ENCODE measurements at regions not wholly inside any gene's neighbourhood (a gene's known extent, or its start where the extent isn't known, plus 50 kb on each side); places are given as distances from the start of the nearest gene placed in this dataset.

GRCh38 chr1:193472430-193472829 lies 286.0 kb upstream of the B3GALT2 start:
- no peak for DNase-seq (ENCODE audit: low read depth in 6 of 9, low spot score in 9 of 9)
- no peaks in the 10 kb centered on the region for H3K4me1 ChIP-seq (ENCODE audit: control insufficient read depth in 2 of 2, insufficient read depth in 2 of 2, low read length in 2 of 2)
- H3K27me3 ChIP-seq (ENCODE audit: control insufficient read depth in 2 of 2, insufficient read depth in 1 of 2, low read length in 1 of 2): no peaks in the 10 kb centered on the region
- no peaks in the 10 kb centered on the region for H3K36me3 ChIP-seq (ENCODE audit: control insufficient read depth in 2 of 2, insufficient read depth in 2 of 2, low read length in 1 of 2)
- 98% methylated on average over 2 of the region's 2 CpGs for WGBS
- no peaks in the 10 kb centered on the region for H3K9me3 ChIP-seq (ENCODE audit: control insufficient read depth in 2 of 2, insufficient read depth in 1 of 2, low read length in 1 of 2)
- no peak overlapping the region for H3K27ac ChIP-seq (ENCODE audit: low read depth in 1 of 2, low read length in 1 of 2)
- no peak overlapping the region for H3K4me3 ChIP-seq (ENCODE audit: low read length in 2 of 2)

GRCh38 chr1:193471981-193472380 lies 285.6 kb upstream of the B3GALT2 start:
- Histone ChIP-seq H3K27ac (ENCODE audit: low read depth in 1 of 2, low read length in 1 of 2) (no peak overlapping the region), H3K36me3 (ENCODE audit: control insufficient read depth in 2 of 2, insufficient read depth in 2 of 2, low read length in 1 of 2) (no peaks in the 10 kb centered on the region), H3K9me3 (ENCODE audit: control insufficient read depth in 2 of 2, insufficient read depth in 1 of 2, low read length in 1 of 2) (no peaks in the 10 kb centered on the region), H3K4me1 (ENCODE audit: control insufficient read depth in 2 of 2, insufficient read depth in 2 of 2, low read length in 2 of 2) (no peaks in the 10 kb centered on the region), H3K4me3 (ENCODE audit: low read length in 2 of 2) (no peak overlapping the region), H3K27me3 (ENCODE audit: control insufficient read depth in 2 of 2, insufficient read depth in 1 of 2, low read length in 1 of 2) (no peaks in the 10 kb centered on the region)
- WGBS: 94% methylated on average over 2 of the region's 2 CpGs
- no peak for DNase-seq (ENCODE audit: low read depth in 6 of 9, low spot score in 9 of 9)

- H3K4me3 ChIP-seq (ENCODE audit: low read length in 2 of 2): no peak overlapping the region
- no peaks in the 10 kb centered on the region for H3K36me3 ChIP-seq (ENCODE audit: control insufficient read depth in 2 of 2, insufficient read depth in 2 of 2, low read length in 1 of 2)
- no peak for DNase-seq (ENCODE audit: low read depth in 6 of 9, low spot score in 9 of 9)
- no peaks in the 10 kb centered on the region for H3K27me3 ChIP-seq (ENCODE audit: control insufficient read depth in 2 of 2, insufficient read depth in 1 of 2, low read length in 1 of 2)
- peaks cover 0 to 6% of the 10 kb centered on the region in 2 donors for H3K4me1 ChIP-seq (ENCODE audit: control insufficient read depth in 2 of 2, insufficient read depth in 2 of 2, low read length in 2 of 2)
- H3K9me3 ChIP-seq (ENCODE audit: control insufficient read depth in 2 of 2, insufficient read depth in 1 of 2, low read length in 1 of 2): no peaks in the 10 kb centered on the region
- no peak overlapping the region for H3K27ac ChIP-seq (ENCODE audit: low read depth in 1 of 2, low read length in 1 of 2)
- 97% methylated on average over 5 of the region's 5 CpGs for WGBS
These were observed 277.0 kb upstream of the B3GALT2 start for GRCh38 chr1:193463326-193463932.

GRCh38 chr1:193462629-193463320 lies 276.4 kb upstream of the B3GALT2 start:
- 37% methylated on average over 5 of the region's 5 CpGs for WGBS
- H3K27me3 ChIP-seq (ENCODE audit: control insufficient read depth in 2 of 2, insufficient read depth in 1 of 2, low read length in 1 of 2): no peaks in the 10 kb centered on the region
- H3K36me3 ChIP-seq (ENCODE audit: control insufficient read depth in 2 of 2, insufficient read depth in 2 of 2, low read length in 1 of 2): no peaks in the 10 kb centered on the region
- peak in 2 of 9 donors; percentile 18 to 41 for DNase-seq (ENCODE audit: low read depth in 6 of 9, low spot score in 9 of 9)
- peaks cover 0 to 6% of the 10 kb centered on the region in 2 donors for H3K4me1 ChIP-seq (ENCODE audit: control insufficient read depth in 2 of 2, insufficient read depth in 2 of 2, low read length in 2 of 2)
- no peak overlapping the region for H3K27ac ChIP-seq (ENCODE audit: low read depth in 1 of 2, low read length in 1 of 2)
- no peaks in the 10 kb centered on the region for H3K9me3 ChIP-seq (ENCODE audit: control insufficient read depth in 2 of 2, insufficient read depth in 1 of 2, low read length in 1 of 2)
- H3K4me3 ChIP-seq (ENCODE audit: low read length in 2 of 2): no peak overlapping the region

- 98% methylated on average over 5 of the region's 5 CpGs for WGBS
- no peaks in the 10 kb centered on the region for H3K9me3 ChIP-seq (ENCODE audit: control insufficient read depth in 2 of 2, insufficient read depth in 1 of 2, low read length in 1 of 2)
- no peaks in the 10 kb centered on the region for H3K36me3 ChIP-seq (ENCODE audit: control insufficient read depth in 2 of 2, insufficient read depth in 2 of 2, low read length in 1 of 2)
- no peaks in the 10 kb centered on the region for H3K27me3 ChIP-seq (ENCODE audit: control insufficient read depth in 2 of 2, insufficient read depth in 1 of 2, low read length in 1 of 2)
- no peak overlapping the region for H3K4me3 ChIP-seq (ENCODE audit: low read length in 2 of 2)
- H3K27ac ChIP-seq (ENCODE audit: low read depth in 1 of 2, low read length in 1 of 2): no peak overlapping the region
- peaks cover 0 to 6% of the 10 kb centered on the region in 2 donors for H3K4me1 ChIP-seq (ENCODE audit: control insufficient read depth in 2 of 2, insufficient read depth in 2 of 2, low read length in 2 of 2)
- no peak for DNase-seq (ENCODE audit: low read depth in 6 of 9, low spot score in 9 of 9)
These were observed 272.2 kb upstream of the B3GALT2 start for GRCh38 chr1:193458628-193459027.

GRCh38 chr1:193457676-193458075 lies 271.3 kb upstream of the B3GALT2 start:
- WGBS: 92% methylated on average over 9 of the region's 9 CpGs
- Histone ChIP-seq H3K9me3 (ENCODE audit: control insufficient read depth in 2 of 2, insufficient read depth in 1 of 2, low read length in 1 of 2) (no peaks in the 10 kb centered on the region), H3K4me3 (ENCODE audit: low read length in 2 of 2) (no peak overlapping the region), H3K27ac (ENCODE audit: low read depth in 1 of 2, low read length in 1 of 2) (no peak overlapping the region), H3K27me3 (ENCODE audit: control insufficient read depth in 2 of 2, insufficient read depth in 1 of 2, low read length in 1 of 2) (no peaks in the 10 kb centered on the region), H3K4me1 (ENCODE audit: control insufficient read depth in 2 of 2, insufficient read depth in 2 of 2, low read length in 2 of 2) (peaks cover 0 to 2% of the 10 kb centered on the region in 2 donors), H3K36me3 (ENCODE audit: control insufficient read depth in 2 of 2, insufficient read depth in 2 of 2, low read length in 1 of 2) (no peaks in the 10 kb centered on the region)
- DNase-seq (ENCODE audit: low read depth in 6 of 9, low spot score in 9 of 9): no peak

- no peak overlapping the region for H3K27ac ChIP-seq (ENCODE audit: low read depth in 1 of 2, low read length in 1 of 2)
- no peaks in the 10 kb centered on the region for H3K9me3 ChIP-seq (ENCODE audit: control insufficient read depth in 2 of 2, insufficient read depth in 1 of 2, low read length in 1 of 2)
- WGBS: 93% methylated on average over 2 of the region's 2 CpGs
These were observed 270.4 kb upstream of the B3GALT2 start for GRCh38 chr1:193456811-193457280.

GRCh38 chr1:193451606-193452005 lies 265.2 kb upstream of the B3GALT2 start:
- H3K9me3 ChIP-seq (ENCODE audit: control insufficient read depth in 2 of 2, insufficient read depth in 1 of 2, low read length in 1 of 2): no peaks in the 10 kb centered on the region
- H3K27me3 ChIP-seq (ENCODE audit: control insufficient read depth in 2 of 2, insufficient read depth in 1 of 2, low read length in 1 of 2): no peaks in the 10 kb centered on the region
- 91% methylated on average over 1 of the region's 1 CpG for WGBS
- peaks cover 5 to 12% of the 10 kb centered on the region in 2 donors for H3K4me1 ChIP-seq (ENCODE audit: control insufficient read depth in 2 of 2, insufficient read depth in 2 of 2, low read length in 2 of 2)
- H3K36me3 ChIP-seq (ENCODE audit: control insufficient read depth in 2 of 2, insufficient read depth in 2 of 2, low read length in 1 of 2): no peaks in the 10 kb centered on the region
- H3K27ac ChIP-seq (ENCODE audit: low read depth in 1 of 2, low read length in 1 of 2): no peak overlapping the region
- H3K4me3 ChIP-seq (ENCODE audit: low read length in 2 of 2): no peak overlapping the region
- no peak for DNase-seq (ENCODE audit: low read depth in 6 of 9, low spot score in 9 of 9)

More at GRCh38 chr1:193456811-193457280, 270.4 kb upstream of the B3GALT2 start:
- Histone ChIP-seq H3K4me3 (ENCODE audit: low read length in 2 of 2) (no peak overlapping the region), H3K27me3 (ENCODE audit: control insufficient read depth in 2 of 2, insufficient read depth in 1 of 2, low read length in 1 of 2) (no peaks in the 10 kb centered on the region), H3K36me3 (ENCODE audit: control insufficient read depth in 2 of 2, insufficient read depth in 2 of 2, low read length in 1 of 2) (no peaks in the 10 kb centered on the region), H3K4me1 (ENCODE audit: control insufficient read depth in 2 of 2, insufficient read depth in 2 of 2, low read length in 2 of 2) (no peaks in the 10 kb centered on the region)
- no peak for DNase-seq (ENCODE audit: low read depth in 6 of 9, low spot score in 9 of 9)

- Histone ChIP-seq H3K9me3 (ENCODE audit: control insufficient read depth in 2 of 2, insufficient read depth in 1 of 2, low read length in 1 of 2) (no peaks in the 10 kb centered on the region), H3K4me3 (ENCODE audit: low read length in 2 of 2) (no peak overlapping the region), H3K4me1 (ENCODE audit: control insufficient read depth in 2 of 2, insufficient read depth in 2 of 2, low read length in 2 of 2) (peaks cover 5 to 12% of the 10 kb centered on the region in 2 donors), H3K27ac (ENCODE audit: low read depth in 1 of 2, low read length in 1 of 2) (no peak overlapping the region), H3K27me3 (ENCODE audit: control insufficient read depth in 2 of 2, insufficient read depth in 1 of 2, low read length in 1 of 2) (no peaks in the 10 kb centered on the region), H3K36me3 (ENCODE audit: control insufficient read depth in 2 of 2, insufficient read depth in 2 of 2, low read length in 1 of 2) (no peaks in the 10 kb centered on the region)
- 98% methylated on average over 1 of the region's 1 CpG for WGBS
- DNase-seq (ENCODE audit: low read depth in 6 of 9, low spot score in 9 of 9): no peak
These were observed 264.6 kb upstream of the B3GALT2 start for GRCh38 chr1:193451001-193451400.
